Spleen (tissue), 11 donors: ENCODE measurements at regions not wholly inside any gene's neighbourhood (a gene's known extent, or its start where the extent isn't known, plus 50 kb on each side); places are given as distances from the start of the nearest gene placed in this dataset.

Source experiments
- DNase-seq: peaks from one replicate; pipeline ENCODE4 v3.0.0-alpha.2; 2020
- H3K27ac ChIP-seq, 8 donors: fragments of 200-600 bp; sonication (generic) in 7 of 8; 1 replicate in 4 of 8; 2 replicates in 4 of 8; pipeline versions ENCODE4 v1.5.0 to v1.8.0; 2016 to 2021; ENCODE audit warnings: inconsistent platforms in 4 of 8, mild to moderate bottlenecking in 4 of 8, moderate library complexity in 1 of 8
- H3K27me3 ChIP-seq, 7 donors: fragments of 200-600 bp; sonication (generic) in 6 of 7; replicated peaks in 1 of 7; 1 replicate in 4 of 7; 2 replicates in 3 of 7; pipeline versions ENCODE4 v1.5.0 to v1.8.0; 2016 to 2021; ENCODE audit warnings: inconsistent platforms in 3 of 7, mild to moderate bottlenecking in 1 of 7
- H3K36me3 ChIP-seq, 6 donors: fragments of 200-600 bp; sonication (generic) in 5 of 6; 1 replicate in 4 of 6; 2 replicates in 2 of 6; pipeline versions ENCODE4 v1.5.0 to v1.8.0; 2016 to 2021; ENCODE audit warnings: inconsistent platforms in 2 of 6
- H3K4me1 ChIP-seq, 6 donors: fragments of 200-600 bp; sonication (generic) in 5 of 6; 1 replicate in 3 of 6; 2 replicates in 3 of 6; pipeline versions ENCODE4 v1.5.0 to v1.8.0; 2016 to 2021; ENCODE audit warnings: inconsistent platforms in 3 of 6
- H3K4me3 ChIP-seq, 8 donors: fragments of 200-600 bp; sonication (generic) in 7 of 8; 1 replicate in 4 of 8; 2 replicates in 4 of 8; pipeline versions ENCODE4 v1.5.0 to v1.8.0; 2016 to 2021; ENCODE audit warnings: inconsistent platforms in 4 of 8, mild to moderate bottlenecking in 4 of 8, moderate library complexity in 2 of 8
- H3K9me3 ChIP-seq, 8 donors: fragments of 200-600 bp; sonication (generic) in 7 of 8; 1 replicate in 4 of 8; 2 replicates in 4 of 8; pipeline versions ENCODE4 v1.5.0 to v1.8.0; 2016 to 2021; ENCODE audit warnings: inconsistent platforms in 4 of 8
- CTCF ChIP-seq, 11 experiments: fragments of 200-600 bp in 7 of 11; fragments of 450-650 bp in 4 of 11; sonication (generic) in 4 of 11; IDR thresholded peaks in 8 of 11; conservative IDR thresholded peaks in 3 of 11; 1 replicate in 7 of 11; 2 replicates in 4 of 11; pipeline versions ENCODE4 v1.4.0 to v1.8.0; 2016 to 2021; ENCODE audit warnings: antibody characterized with exemption in 11 of 11, inconsistent platforms in 4 of 11, mild to moderate bottlenecking in 1 of 11
- POLR2A ChIP-seq, 3 donors: fragments of 450-650 bp; IDR thresholded peaks; one replicate each; pipeline ENCODE4 v1.5.1; 2017; ENCODE audit warnings: antibody characterized with exemption in 3 of 3, mild to moderate bottlenecking in 1 of 3
- POLR2AphosphoS5 ChIP-seq, 3 donors: sonication (generic); formaldehyde crosslinking; IDR thresholded peaks; one replicate each; pipeline ENCODE4 v1.5.1; 2017; ENCODE audit warnings: antibody characterized with exemption in 3 of 3
- WGBS, 5 donors: extraction: QIAGEN DNeasy Blood & Tissue Kit in 3 of 5; methylation state at CpG; one replicate each; pipeline versions ENCODE4 v1.1.5 to v1.1.7; 2013 to 2018; 5-methylcytosine and 5-hydroxymethylcytosine counted together
- intact Hi-C: fragments of 100-400 bp; cut with DNase I; formaldehyde crosslinking; loops from one replicate; pipeline ENCODE4 v1.15.0; 2023; ENCODE audit warnings: low total_unique reads
- donor health status: healthy with polysubstance abuse.
- donor health status: DM: no; HTN: no; CAD: no; lungs with moderate emphysema.
- donor health status: DM: no; HTN: no; CAD: no.
- donor health status: Bipolar disorder and iron deficiency.
- donor health status: healthy.
- donor health status: DM: no; HTN: no; CAD: no.
- donor health status: DM: yes; HTN: yes; CAD: no.

- Histone ChIP-seq H3K4me3 (no peak overlapping the region), H3K27ac (no peak overlapping the region), H3K36me3 (no peaks in the 10 kb centered on the region), H3K4me1 (no peaks in the 10 kb centered on the region), H3K9me3 (no peaks in the 10 kb centered on the region), H3K27me3 (no peaks in the 10 kb centered on the region)
- intact Hi-C loops, result no loop called here
- WGBS, 5 donors, result 87 to 91% (median 89%) methylated on average over 4 of the region's 4 CpGs
- TF ChIP-seq CTCF (IDR thresholded peaks at IDR 0.05 in 8 of 11, conservative IDR thresholded peaks at IDR 0.05 in 3 of 11), result no peak
- DNase-seq, result no peak
Observed at GRCh38 chr7:45349090-45349489, 191.5 kb downstream of the RAMP3 start.

GRCh38 chr7:45350896-45351295 lies 193.3 kb downstream of the RAMP3 start:
- Histone ChIP-seq H3K27me3 (no peaks in the 10 kb centered on the region), H3K36me3 (no peaks in the 10 kb centered on the region), H3K27ac (no peak overlapping the region), H3K9me3 (no peaks in the 10 kb centered on the region), H3K4me1 (no peaks in the 10 kb centered on the region), H3K4me3 (no peak overlapping the region)
- intact Hi-C loops, result no loop called here
- 90 to 98% (median 95%) methylated on average over 3 of the region's 3 CpGs for WGBS, 5 donors
- TF ChIP-seq POLR2A (IDR thresholded peaks at IDR 0.05), result no peak
- TF ChIP-seq CTCF (IDR thresholded peaks at IDR 0.05 in 8 of 11, conservative IDR thresholded peaks at IDR 0.05 in 3 of 11), result no peak
- TF ChIP-seq POLR2AphosphoS5 (IDR thresholded peaks at IDR 0.05), result no peak
- DNase-seq, result no peak

GRCh38 chr7:45358287-45358686 lies 200.7 kb downstream of the RAMP3 start:
- TF ChIP-seq POLR2A (IDR thresholded peaks at IDR 0.05), result no peak
- no peak for TF ChIP-seq POLR2AphosphoS5 (IDR thresholded peaks at IDR 0.05)
- TF ChIP-seq CTCF (IDR thresholded peaks at IDR 0.05 in 8 of 11, conservative IDR thresholded peaks at IDR 0.05 in 3 of 11), result no peak
- Histone ChIP-seq H3K4me3 (no peak overlapping the region), H3K36me3 (no peaks in the 10 kb centered on the region), H3K27ac (no peak overlapping the region), H3K9me3 (peaks cover 0 to 17% (median 13%) of the 10 kb centered on the region in 8 donors), H3K4me1 (no peaks in the 10 kb centered on the region), H3K27me3 (no peaks in the 10 kb centered on the region)
- intact Hi-C loops, result no loop called here
- DNase-seq, result no peak
- 84 to 96% (median 90%) methylated on average over 3 of the region's 3 CpGs for WGBS, 5 donors

- no peak overlapping the region for H3K4me3 ChIP-seq
- intact Hi-C loops, result no loop called here
- 73 to 85% (median 77%) methylated on average over 1 of the region's 1 CpG for WGBS, 5 donors
- H3K27me3 ChIP-seq, result no peaks in the 10 kb centered on the region
- peaks cover 0 to 17% (median 13%) of the 10 kb centered on the region in 8 donors for H3K9me3 ChIP-seq
- H3K4me1 ChIP-seq, result no peaks in the 10 kb centered on the region
- no peaks in the 10 kb centered on the region for H3K36me3 ChIP-seq
- no peak overlapping the region for H3K27ac ChIP-seq
- DNase-seq, result no peak
- TF ChIP-seq POLR2AphosphoS5 (IDR thresholded peaks at IDR 0.05), result no peak
- no peak for TF ChIP-seq CTCF (IDR thresholded peaks at IDR 0.05 in 8 of 11, conservative IDR thresholded peaks at IDR 0.05 in 3 of 11)
- no peak for TF ChIP-seq POLR2A (IDR thresholded peaks at IDR 0.05)
Observed at GRCh38 chr7:45359250-45359649, 201.7 kb downstream of the RAMP3 start.
